ENCODE measurements at regions not wholly inside any gene's neighbourhood (a gene's known extent, or its start where the extent isn't known, plus 50 kb on each side); places are given as distances from the start of the nearest gene placed in this dataset.

GRCh38 chr14:30114051-30114450 lies 186.4 kb upstream of the PRKD1 start:
- intact Hi-C loops (cut with DNase I), result no loop called here
- H3K36me3 ChIP-seq (replicated peaks in 1 of 2), result no peaks in the 10 kb centered on the region
- H3K27ac ChIP-seq, result no peak overlapping the region
- H3K4me1 ChIP-seq (replicated peaks in 1 of 2), result no peaks in the 10 kb centered on the region
- no peaks in the 10 kb centered on the region for H3K9me3 ChIP-seq (replicated peaks in 1 of 3)
- H3K27me3 ChIP-seq, result no peaks in the 10 kb centered on the region
- DNase-seq, result no peak
- TF ChIP-seq CTCF (IDR thresholded peaks at IDR 0.05), result no peak
- no peak for TF ChIP-seq POLR2A (IDR thresholded peaks at IDR 0.05)
- H3K4me3 ChIP-seq, result no peak overlapping the region

- no peak for DNase-seq
- Histone ChIP-seq H3K27me3 (no peaks in the 10 kb centered on the region), H3K27ac (no peak overlapping the region), H3K4me3 (no peak overlapping the region), H3K4me1 (replicated peaks in 1 of 2) (no peaks in the 10 kb centered on the region), H3K36me3 (replicated peaks in 1 of 2) (no peaks in the 10 kb centered on the region), H3K9me3 (replicated peaks in 1 of 3) (no peaks in the 10 kb centered on the region)
- intact Hi-C loops (cut with DNase I), result no loop called here
- WGBS, 4 donors, result 35 to 39% (median 37%) methylated on average over 2 of the region's 2 CpGs
- TF ChIP-seq CTCF (IDR thresholded peaks at IDR 0.05) (no peak), POLR2A (IDR thresholded peaks at IDR 0.05) (no peak)
Measured at GRCh38 chr14:30115756-30116155, 188.1 kb upstream of the PRKD1 start.

- Histone ChIP-seq H3K36me3 (replicated peaks in 1 of 2) (no peaks in the 10 kb centered on the region), H3K27me3 (no peaks in the 10 kb centered on the region), H3K4me3 (no peak overlapping the region), H3K27ac (no peak overlapping the region), H3K9me3 (replicated peaks in 1 of 3) (no peaks in the 10 kb centered on the region), H3K4me1 (replicated peaks in 1 of 2) (no peaks in the 10 kb centered on the region)
- intact Hi-C loops (cut with DNase I), result no loop called here
- TF ChIP-seq POLR2A (IDR thresholded peaks at IDR 0.05) (no peak), CTCF (IDR thresholded peaks at IDR 0.05) (no peak)
- DNase-seq, result no peak
- 62 to 74% (median 65%) methylated on average over 2 of the region's 2 CpGs for WGBS, 4 donors
Measured at GRCh38 chr14:30118992-30119640, 191.5 kb upstream of the PRKD1 start.

- no peaks in the 10 kb centered on the region for H3K9me3 ChIP-seq (replicated peaks in 1 of 3)
- no peak overlapping the region for H3K4me3 ChIP-seq
- no peak overlapping the region for H3K27ac ChIP-seq
- no peak for DNase-seq
- intact Hi-C loops (cut with DNase I), result no loop called here
- TF ChIP-seq CTCF (IDR thresholded peaks at IDR 0.05) (no peak), POLR2A (IDR thresholded peaks at IDR 0.05) (no peak)
- H3K27me3 ChIP-seq, result no peaks in the 10 kb centered on the region
- no peaks in the 10 kb centered on the region for H3K36me3 ChIP-seq (replicated peaks in 1 of 2)
- no peaks in the 10 kb centered on the region for H3K4me1 ChIP-seq (replicated peaks in 1 of 2)
- WGBS, 4 donors, result 78 to 87% (median 80%) methylated on average over 2 of the region's 2 CpGs
Measured at GRCh38 chr14:30125322-30125979, 197.8 kb upstream of the PRKD1 start.
